NOMO-1 treated with dmso at 0.1 percent for 144 hours (cell line): ENCODE measurements at regions not wholly inside any gene's neighbourhood (a gene's known extent, or its start where the extent isn't known, plus 50 kb on each side); places are given as distances from the start of the nearest gene placed in this dataset.

Source experiments
- DNase-seq: peaks from one replicate; lab custom pipeline; 2025; ENCODE audit not compliant: unreplicated experiment; lab: John Stamatoyannopoulos, UW

DNA sequence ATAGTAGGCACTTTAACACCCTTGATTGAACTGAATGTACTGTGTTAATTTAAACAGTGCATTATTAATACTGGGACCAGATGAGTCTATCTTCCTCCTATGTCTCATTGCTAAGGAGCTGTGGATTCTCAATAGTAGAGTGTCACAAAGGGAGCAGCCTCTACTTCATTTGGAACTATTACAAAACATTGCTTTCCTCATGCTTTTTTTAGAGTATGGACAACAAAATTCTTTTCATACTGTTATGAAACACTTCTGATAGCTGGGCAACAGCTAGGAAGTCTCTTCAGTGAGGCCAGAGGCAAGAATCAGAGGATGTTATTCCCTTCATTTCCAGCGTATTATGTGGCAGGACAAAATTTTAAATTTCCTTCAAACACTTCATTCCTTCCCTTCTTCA, 160.8 kb downstream of the FBXO8 start:
- no peak for DNase-seq

DNA sequence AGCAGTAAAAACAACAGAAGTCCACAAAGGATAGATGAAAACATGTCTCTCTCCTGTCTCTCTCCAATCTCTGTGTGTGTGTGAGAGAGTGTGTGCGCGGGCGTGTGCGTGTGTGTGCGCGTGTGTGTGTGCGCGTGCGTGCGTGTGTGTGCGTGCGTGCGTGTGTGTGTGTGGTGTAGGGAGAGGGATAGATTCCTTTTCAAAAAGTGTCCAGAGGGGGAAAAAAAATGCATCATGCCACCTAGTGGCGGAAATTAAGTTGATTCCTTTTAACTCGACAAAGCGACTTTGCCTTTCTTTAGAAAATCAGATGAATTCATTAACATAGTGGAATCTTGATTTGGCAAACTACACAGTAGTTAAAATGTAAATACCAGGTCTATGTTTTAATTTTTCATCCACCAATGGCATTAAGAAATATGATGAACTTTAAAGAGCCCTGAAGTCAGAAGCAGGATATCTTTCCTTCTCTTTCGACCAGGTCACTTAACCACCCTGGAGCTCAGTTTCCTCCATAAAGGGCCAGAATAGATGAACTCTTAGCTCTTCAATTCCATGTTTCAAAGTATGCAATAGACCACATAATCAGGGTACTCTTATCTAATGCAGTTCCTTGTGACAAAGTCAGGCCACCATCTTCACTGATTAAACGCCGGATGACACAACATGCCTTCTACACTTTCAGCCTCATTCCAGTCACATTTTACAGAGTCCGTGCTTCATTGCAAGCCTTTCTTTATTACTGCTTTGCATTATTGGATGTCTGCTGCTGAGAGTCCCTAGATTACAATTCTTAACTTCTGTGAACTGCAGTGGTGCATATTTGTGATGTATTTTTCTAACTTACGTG, 162.8 kb downstream of the FBXO8 start:
- no peak for DNase-seq

DNA sequence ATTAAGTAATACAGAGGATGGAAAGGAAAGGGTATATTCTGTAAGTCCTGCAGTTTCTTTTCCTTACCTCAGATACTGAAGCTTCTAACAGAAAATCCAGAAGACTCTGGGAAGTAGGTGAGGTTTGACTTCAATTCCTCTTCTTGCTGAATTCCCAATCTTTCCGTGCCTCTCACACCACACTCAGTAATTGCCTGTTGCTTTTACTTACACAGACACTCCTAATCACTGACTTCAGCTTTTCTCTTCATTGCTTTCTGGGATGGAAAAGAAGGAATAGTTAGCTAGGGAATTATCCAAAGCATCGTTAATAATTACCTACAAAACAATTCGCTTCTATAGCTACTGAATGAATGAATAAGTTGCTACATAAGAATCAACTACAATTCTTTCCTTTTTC, 163.6 kb downstream of the FBXO8 start:
- DNase-seq: no peak

DNA sequence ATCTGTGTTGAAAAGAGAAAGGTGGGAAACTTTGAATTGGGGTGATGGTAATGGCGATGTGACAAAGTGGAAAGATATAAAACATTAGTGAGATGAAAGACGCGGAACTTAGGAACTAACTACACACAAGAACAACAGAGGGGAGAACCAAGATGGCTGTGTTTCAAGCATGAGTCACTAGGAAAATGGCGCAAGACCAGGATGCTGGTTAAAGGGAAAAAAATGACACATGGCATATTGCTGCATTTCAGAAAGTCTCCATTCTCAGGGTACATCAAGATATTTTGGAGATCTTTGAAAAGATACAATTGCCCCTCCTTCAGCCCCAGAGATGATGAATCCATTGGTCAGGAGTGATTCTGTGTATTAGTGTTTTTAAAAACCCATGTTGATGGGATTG, 164.4 kb downstream of the FBXO8 start:
- DNase-seq: no peak

DNA sequence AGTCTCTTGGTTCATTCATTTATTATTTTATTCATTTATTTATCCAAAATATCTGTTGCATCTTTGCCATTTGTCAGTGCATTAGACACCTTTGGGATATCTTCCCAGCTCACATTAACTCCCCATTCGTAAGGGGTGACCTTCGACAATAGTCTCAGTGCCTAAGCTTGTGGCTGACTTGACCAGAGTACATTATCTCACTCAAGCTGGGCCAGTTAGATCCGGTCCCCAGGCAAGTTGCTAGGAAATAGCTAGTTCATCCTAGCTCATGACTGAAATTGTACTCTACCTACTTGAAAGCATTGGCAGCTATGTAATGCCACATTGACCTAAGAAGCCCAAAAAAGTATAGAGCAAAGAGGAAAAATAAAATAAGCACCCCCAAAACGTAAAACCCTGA, 165.3 kb downstream of the FBXO8 start:
- no peak for DNase-seq

DNA sequence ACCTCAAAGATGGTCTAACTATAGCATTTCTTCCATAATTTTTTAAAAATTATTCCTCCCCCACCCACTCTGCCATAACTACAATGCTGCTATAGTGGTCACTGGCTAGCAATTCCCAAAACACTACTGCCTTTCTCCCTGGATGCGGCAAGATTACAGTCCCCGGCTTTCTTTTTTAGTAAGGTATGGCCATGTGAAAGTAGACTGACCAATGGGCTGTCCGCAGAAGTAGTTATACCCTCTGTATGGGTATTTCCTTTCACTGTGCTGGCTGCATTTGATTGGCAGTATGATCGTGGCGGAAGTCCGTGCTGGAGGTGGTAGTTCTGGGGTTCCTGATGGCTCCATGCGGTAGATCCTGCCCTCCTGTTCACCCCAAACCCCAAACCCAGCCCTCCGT, 166.0 kb downstream of the FBXO8 start:
- DNase-seq: no peak

DNA sequence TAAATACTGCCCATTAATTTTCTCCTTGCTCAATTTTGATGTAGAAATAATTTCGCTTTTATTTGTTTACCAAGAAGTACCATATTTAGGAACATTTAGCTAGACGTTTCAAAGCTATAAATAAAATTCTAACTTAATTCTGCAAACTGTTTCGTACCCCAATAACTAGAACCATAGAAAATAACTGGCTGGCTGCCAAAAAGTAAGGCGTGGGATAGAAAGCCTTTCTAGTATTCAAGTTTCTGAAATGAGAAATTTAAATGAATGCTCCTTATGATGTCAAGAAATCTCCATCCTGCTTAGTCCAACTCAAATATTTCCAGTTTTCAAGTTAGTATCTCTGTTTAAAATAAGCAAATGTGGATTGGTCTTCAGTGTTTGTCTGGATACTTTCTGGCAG, 167.4 kb downstream of the FBXO8 start:
- DNase-seq: no peak

DNA sequence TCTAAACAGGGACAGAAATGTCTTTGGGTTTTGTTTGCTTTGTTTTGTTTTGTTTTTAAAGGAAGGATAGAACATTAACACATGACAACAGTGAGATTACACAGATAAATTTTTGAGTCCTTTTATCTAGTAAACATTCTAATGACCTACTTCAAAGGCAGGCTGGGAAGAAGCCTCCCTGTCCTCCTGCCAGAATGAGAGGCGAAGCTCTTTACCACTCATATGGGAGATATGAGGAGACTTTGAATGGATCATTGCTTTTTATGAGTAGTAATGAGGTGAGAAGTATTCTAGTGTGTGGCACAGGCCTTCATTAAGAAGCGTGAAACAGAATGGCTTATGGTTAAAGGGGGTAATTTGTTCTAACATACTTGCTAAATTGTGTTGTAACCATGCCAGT, 172.0 kb downstream of the FBXO8 start:
- DNase-seq: no peak

DNA sequence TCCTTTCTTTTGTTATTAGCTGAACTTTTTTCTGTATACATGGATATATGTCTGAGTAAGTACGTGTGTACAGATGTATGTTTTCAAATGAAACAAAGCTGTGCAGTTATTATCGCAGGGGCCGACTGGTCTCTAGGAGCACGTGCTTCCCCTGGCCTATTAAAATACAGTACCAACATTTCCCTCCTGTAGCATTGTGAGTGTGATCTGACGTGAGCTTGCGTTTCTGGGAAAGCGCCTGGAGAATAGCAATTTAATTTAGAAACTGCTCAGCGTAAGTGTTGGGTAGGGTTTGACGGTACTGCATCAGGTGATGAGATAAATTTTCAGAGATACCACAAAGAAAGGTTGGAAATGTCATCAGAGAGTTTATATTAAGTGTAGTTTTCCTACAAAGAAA, 173.3 kb downstream of the FBXO8 start:
- no peak for DNase-seq

DNA sequence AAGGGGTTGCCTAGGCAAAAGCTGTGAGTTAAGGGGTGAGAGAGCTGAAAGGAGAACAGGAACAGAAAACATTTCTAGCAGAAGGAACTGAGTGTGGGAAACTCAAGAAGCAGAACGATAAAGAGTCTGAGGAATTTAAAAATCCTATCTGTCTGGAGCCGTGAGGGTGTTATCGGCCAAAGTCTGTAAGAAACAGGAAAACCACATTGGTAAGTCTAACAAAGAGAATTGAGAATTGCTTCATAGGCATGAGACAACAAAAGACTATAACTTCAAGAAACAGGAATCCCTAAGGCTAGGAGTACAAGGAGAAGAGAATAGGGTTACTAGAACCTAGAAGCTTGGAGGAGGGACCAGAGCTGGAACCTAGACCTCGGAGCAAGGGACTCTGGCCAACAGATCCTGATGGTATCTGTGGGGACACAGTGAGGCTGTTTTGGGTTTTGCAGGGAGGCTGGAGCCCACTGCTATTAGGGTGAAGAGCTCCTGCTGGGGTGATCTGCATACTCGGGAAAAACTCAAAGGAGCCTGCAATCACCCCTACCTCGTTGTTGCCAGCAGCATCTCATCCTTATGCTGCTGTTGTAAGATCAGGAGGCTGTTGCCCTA, 175.6 kb downstream of the FBXO8 start:
- peak; percentile 52 for DNase-seq

DNA sequence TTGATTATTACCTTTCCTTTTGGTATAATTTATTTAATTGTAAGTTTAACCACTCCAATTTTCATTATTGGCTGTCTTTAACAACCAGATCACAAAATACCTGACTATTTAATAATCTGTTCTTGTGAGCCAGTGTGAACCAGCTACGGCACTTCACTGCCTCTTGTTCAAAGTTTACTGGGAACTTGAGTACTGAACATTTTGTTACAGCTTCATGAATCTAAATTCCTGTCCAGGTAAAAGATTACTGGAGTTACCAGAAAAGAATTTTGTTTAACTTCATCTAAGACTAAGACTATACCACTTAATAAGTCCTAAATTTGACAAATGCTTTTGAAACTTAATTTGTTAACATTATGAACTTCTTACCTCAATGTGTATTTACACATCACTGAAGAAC, 178.3 kb downstream of the FBXO8 start:
- no peak for DNase-seq

DNA sequence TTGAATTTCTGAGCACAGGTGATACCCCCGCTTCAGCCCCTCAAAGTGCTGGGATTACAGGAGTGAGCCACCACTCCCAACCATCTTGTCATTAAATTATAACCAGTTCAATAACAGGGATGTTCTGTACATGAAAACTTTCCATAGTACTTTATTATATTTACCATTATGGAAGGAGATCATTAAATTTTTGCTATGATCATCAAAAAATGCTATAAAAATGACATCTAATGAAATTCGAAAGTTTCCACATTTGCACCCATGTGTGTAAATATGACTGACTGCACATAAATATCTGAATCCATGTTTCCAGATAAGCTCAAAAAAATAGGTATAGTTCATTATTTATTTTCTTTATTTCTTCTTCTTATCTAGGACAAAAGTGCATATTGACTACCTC, 182.6 kb downstream of the FBXO8 start:
- DNase-seq: no peak

DNA sequence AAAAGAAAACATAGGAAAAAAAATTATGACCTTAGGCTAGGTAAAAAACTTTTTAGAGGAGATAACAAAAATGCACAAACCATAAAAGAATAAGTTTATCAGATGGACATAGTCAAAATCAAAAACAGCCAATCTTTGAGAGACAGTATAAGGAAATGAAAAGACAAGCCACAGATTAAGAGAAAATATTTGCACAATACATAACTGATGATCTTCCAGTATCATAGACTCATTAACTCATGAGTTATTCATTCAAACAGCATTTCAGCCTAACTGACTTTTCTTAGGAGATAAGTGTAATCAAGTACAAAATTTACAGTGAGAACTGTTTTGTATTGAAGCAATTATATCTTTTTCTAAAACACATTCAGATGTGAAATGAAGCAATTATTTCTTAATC, 183.8 kb downstream of the FBXO8 start:
- DNase-seq: no peak

DNA sequence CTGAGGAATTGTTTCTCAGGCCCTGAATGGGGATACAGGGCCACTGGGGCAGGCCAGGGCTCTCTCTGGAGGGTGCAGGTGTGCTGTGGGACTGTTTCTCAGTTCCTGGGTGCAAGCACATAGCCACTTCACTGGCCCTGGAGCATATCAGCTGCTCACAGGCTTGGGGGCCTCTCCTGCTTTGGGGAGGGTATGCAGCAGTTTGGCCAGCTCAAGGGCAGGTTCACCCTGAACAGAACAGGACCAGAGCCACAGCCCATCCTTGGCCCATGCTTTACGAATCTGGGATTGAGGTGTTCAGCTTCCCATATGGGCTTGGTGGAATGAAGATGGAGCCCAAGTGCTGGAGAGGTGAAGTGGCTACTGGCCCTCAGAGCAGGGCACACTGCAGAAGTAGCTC, 186.5 kb downstream of the FBXO8 start:
- no peak for DNase-seq

DNA sequence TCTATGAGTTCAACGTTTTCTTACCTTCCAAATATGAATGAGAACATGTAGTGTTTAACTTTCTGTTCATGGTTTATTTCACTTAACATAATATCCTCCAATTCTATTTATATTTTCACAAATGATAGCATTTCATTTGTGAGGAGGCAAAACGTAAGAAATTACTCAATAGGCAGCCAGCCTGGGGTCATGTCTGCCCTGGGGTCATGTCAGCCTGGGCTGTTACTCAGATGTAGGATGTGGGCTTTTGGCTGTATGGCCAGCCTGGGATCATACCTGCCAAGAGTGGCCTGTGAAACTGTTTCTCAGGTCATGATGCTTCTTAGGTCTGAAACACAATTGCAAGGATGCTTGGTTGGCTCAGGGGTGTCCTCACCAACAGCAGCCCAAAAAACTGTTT, 187.0 kb downstream of the FBXO8 start:
- DNase-seq: no peak

DNA sequence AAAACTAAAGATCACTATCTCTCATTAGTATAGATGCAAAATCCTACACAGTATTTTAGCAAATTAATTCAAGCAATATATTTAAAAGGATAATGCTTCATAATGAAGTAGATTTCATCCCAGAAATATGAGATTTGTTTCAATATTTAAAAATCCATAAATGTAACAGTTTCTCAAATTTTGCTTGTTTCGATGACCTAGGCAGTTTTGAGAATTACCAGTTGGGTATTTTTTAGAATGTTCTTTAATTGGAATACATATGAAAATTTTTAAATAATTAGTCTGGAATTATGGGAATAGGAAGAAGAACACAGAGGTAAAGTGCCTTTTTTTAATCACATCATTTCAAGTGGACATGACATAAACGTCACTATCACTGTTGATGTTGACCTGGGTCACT, 192.3 kb downstream of the FBXO8 start:
- no peak for DNase-seq

DNA sequence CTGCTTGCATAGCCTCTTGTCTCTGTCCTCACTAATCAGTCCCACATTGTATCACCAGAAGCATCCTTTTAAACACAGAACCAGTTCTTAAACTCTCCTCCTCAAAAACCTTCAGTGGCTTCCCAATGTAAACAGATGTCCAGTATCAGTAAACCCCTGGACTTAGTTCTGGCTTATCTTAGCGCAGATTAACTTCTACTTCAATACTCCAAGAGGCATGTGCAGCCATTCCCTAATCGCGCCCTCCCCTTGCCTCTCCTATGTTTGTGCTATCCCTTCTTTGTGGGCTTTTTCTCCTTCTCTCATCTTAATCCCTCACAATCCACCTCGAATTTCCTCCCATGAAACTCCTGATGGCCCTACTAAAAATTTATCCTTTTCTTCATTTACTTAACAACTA, 193.8 kb downstream of the FBXO8 start:
- DNase-seq: no peak

DNA sequence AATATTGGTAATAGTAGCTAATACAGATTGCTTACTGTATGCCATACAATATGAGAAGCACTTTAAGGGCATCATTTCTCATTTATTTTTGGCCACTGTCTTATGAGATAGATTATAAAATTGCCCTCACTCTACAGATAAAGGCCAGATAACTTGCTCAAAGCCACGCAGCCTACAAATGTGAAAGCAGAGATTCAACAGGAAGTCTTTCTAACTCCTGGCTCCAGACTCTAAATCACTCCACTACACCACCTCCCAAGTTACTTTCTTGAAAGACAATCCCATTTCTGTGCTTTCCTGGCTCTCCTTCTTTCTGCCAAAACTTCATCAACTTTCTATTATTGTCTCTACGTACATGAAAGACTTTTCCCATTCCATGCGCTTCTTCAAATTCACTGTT, 194.7 kb downstream of the FBXO8 start:
- DNase-seq: no peak

DNA sequence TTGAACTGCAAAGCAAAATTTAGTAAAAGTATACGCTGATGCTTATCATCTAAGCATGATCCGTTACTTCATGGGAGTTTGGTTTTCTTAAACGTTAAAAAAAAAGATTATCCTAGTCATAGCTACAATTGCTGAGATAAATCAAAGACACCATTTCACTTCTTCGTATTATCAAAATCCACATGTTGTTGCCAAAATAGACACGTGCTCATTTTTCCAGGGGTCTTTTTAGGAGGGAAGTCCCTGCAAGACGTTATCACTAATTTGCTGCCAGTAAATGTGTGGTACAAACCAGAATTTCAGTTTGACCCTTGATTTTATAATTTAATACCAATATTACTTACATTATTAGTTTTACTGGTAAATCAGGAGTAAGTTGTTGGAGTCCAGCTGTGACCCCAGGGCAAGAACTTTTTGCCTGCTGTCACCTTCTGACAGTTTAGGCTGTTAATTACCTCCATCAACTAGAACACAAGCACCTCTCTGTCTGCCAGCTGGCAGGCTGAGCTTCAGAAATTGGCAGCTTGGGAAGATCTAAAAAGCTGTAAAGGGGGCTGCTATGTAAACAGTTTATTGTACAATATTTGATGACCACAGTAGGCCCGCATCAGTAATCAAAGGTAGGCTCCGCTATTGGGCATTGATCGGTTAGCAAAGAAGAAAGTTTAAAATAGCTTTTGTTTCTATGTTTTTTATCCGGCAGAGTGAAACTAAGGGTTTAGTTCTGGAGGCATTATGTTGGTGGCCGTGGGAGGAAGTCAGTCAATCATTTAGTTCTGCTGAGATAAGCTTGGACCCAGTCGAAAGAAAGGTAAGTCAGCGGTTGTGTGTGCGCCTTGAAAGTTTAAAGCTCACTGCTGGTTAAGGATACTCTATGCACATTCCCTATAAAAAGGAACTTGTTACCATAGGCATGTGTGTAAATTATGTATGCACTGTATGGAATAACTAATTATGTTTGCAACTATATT, 196.4 kb downstream of the FBXO8 start:
- no peak for DNase-seq

DNA sequence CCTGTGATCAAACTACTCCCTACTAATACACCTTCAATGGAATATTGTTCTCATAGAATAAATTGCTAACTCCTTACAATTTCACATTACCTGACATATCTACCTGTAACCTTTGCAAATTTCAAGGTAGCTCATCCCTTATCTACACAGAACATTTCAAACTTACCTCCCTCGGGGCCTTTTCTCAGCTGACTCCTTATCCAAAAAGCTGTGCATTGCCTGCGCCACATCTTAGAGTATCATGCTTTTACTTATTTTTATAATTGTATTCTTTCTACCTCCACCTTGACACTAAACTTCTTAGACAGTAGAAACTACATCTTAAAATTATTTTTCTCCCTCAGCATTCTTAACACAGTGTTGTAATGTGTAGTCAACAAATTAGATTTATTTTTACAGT, 198.5 kb downstream of the FBXO8 start:
- no peak for DNase-seq

DNA sequence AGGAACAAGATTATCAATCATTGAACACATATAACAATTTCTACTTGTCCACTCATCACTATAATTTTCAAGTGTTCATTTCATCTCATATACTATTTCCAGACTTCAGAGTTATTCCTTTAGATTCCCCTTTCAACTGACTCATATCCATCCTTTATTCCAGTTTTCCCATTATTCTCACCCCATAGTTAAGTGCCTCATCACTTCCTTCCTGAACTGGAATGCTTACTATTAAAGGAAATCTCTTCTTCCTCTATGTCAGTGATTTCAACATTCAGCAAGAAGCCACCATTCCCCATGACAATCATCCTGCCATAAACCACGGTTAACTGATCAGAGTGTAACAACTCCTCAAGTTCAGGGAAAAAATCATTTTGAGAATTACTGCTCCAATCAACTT, 198.9 kb downstream of the FBXO8 start:
- no peak for DNase-seq

DNA sequence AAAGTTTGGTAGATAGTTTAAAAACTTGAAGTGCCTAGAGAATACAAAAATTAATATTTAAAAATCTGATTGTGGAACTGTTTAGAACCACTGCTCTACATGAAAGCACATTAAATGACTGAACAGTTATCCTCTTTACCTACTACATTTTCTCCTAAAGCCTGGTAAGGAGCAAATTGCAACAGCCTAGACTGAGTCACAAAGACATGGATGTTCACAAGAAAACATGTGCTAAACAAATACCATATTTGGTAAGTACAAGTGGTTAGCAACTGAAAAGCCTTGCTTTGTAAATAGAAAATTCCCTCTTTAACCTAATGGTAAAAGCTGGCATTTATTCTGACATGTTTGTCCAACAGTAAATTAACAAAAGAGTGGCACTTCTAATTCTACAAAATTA, 203.1 kb downstream of the FBXO8 start:
- DNase-seq: no peak
